Adrenal gland (tissue), 9 donors: ENCODE measurements at regions not wholly inside any gene's neighbourhood (a gene's known extent, or its start where the extent isn't known, plus 50 kb on each side); places are given as distances from the start of the nearest gene placed in this dataset.

ENCODE experiments used
- DNase-seq, 7 donors: peaks; one replicate each; pipeline ENCODE4 v3.0.0-alpha.2; 2019 to 2020
- H3K27ac ChIP-seq, 5 donors: fragments of 200-600 bp; sonication (generic) in 4 of 5; 1 replicate in 3 of 5; 2 replicates in 2 of 5; pipeline versions ENCODE4 v1.5.1 to v1.8.0; 2016 to 2020; ENCODE audit warnings: mild to moderate bottlenecking in 1 of 5
- H3K27me3 ChIP-seq: fragments of 200-600 bp; 2 replicates; pipeline ENCODE4 v1.8.0; 2021
- H3K36me3 ChIP-seq, 2 donors: fragments of 200-600 bp; replicated peaks in 1 of 2; 1 replicate in 1 of 2; 2 replicates in 1 of 2; pipeline versions ENCODE4 v1.5.1 to v1.8.0; 2018 to 2022
- H3K4me1 ChIP-seq, 2 donors: fragments of 200-600 bp; replicated peaks in 1 of 2; 1 replicate in 1 of 2; 2 replicates in 1 of 2; pipeline versions ENCODE4 v1.5.1 to v1.8.0; 2018 to 2021
- H3K4me3 ChIP-seq, 4 donors: fragments of 200-600 bp; sonication (generic) in 3 of 4; one replicate each; pipeline ENCODE4 v1.5.1; 2016 to 2018
- H3K9me3 ChIP-seq, 3 donors: fragments of 200-600 bp; sonication (generic) in 1 of 3; replicated peaks in 1 of 3; 1 replicate in 2 of 3; 2 replicates in 1 of 3; pipeline versions ENCODE4 v1.5.1 to v1.8.0; 2016 to 2021
- CTCF ChIP-seq, 6 experiments: fragments of 450-650 bp in 4 of 6; fragments of 200-600 bp in 2 of 6; sonication (generic) in 1 of 6; IDR thresholded peaks; 1 replicate in 5 of 6; 2 replicates in 1 of 6; pipeline versions ENCODE4 v1.5.1 to v1.8.0; 2016 to 2021; ENCODE audit warnings: antibody characterized with exemption in 6 of 6, mild to moderate bottlenecking in 2 of 6, moderate library complexity in 1 of 6
- POLR2A ChIP-seq, 2 donors: fragments of 450-650 bp; IDR thresholded peaks; one replicate each; pipeline ENCODE4 v1.6.1; 2017; ENCODE audit warnings: antibody characterized with exemption in 2 of 2, mild to moderate bottlenecking in 2 of 2, moderate library complexity in 1 of 2
- WGBS, 4 donors: extraction: QIAGEN DNeasy Blood & Tissue Kit in 2 of 4; methylation state at CpG; one replicate each; pipeline versions ENCODE4 v1.1.5 to v1.1.7; 2013 to 2017; 5-methylcytosine and 5-hydroxymethylcytosine counted together
- intact Hi-C, 2 donors: fragments of 100-400 bp; cut with DNase I; formaldehyde crosslinking; loops; one replicate each; pipeline versions ENCODE4 v1.14.1 to v1.15.0; 2022 to 2023
- donor health status: healthy with polysubstance abuse.
- donor health status: Bipolar disorder and iron deficiency.
- donor health status: DM: yes; HTN: yes; CAD: no.
- donor health status: DM: no; HTN: no; CAD: no.
- donor health status: DM: no; HTN: no; CAD: no.

- H3K9me3 ChIP-seq: no peaks in the 10 kb centered on the region
- DNase-seq: no peak
- 59 to 78% (median 70%) methylated on average over 5 of the region's 5 CpGs for WGBS, 4 donors
- no peak overlapping the region for H3K27ac ChIP-seq
- intact Hi-C loops: no loop called here
- no peak for TF ChIP-seq POLR2A (IDR thresholded peaks at IDR 0.05)
- no peak for TF ChIP-seq CTCF (IDR thresholded peaks at IDR 0.05)
- H3K4me1 ChIP-seq: no peaks in the 10 kb centered on the region
- no peak overlapping the region for H3K4me3 ChIP-seq
- no peaks in the 10 kb centered on the region for H3K27me3 ChIP-seq
- no peaks in the 10 kb centered on the region for H3K36me3 ChIP-seq
These were observed 96.0 kb upstream of the SLC28A3 start for GRCh38 chr9:84436386-84437109.

- WGBS, 4 donors: 81 to 93% (median 89%) methylated on average over 1 of the region's 1 CpG
- Histone ChIP-seq H3K4me3 (no peak overlapping the region), H3K9me3 (no peaks in the 10 kb centered on the region), H3K4me1 (no peaks in the 10 kb centered on the region), H3K27ac (no peak overlapping the region), H3K27me3 (no peaks in the 10 kb centered on the region), H3K36me3 (no peaks in the 10 kb centered on the region)
- no peak for DNase-seq
- TF ChIP-seq CTCF (IDR thresholded peaks at IDR 0.05): no peak
- TF ChIP-seq POLR2A (IDR thresholded peaks at IDR 0.05): no peak
- intact Hi-C loops: no loop called here
These were observed 97.8 kb upstream of the SLC28A3 start for GRCh38 chr9:84438391-84438790.

GRCh38 chr9:84439250-84439649 lies 98.7 kb upstream of the SLC28A3 start:
- DNase-seq: no peak
- H3K4me1 ChIP-seq: no peaks in the 10 kb centered on the region
- no peak overlapping the region for H3K27ac ChIP-seq
- H3K9me3 ChIP-seq: no peaks in the 10 kb centered on the region
- H3K36me3 ChIP-seq: no peaks in the 10 kb centered on the region
- no peak for TF ChIP-seq CTCF (IDR thresholded peaks at IDR 0.05)
- no peak for TF ChIP-seq POLR2A (IDR thresholded peaks at IDR 0.05)
- H3K27me3 ChIP-seq: no peaks in the 10 kb centered on the region
- no peak overlapping the region for H3K4me3 ChIP-seq
- WGBS, 4 donors: 45 to 58% (median 52%) methylated on average over 3 of the region's 3 CpGs
- intact Hi-C loops: no loop called here

GRCh38 chr9:84442712-84443111 lies 102.2 kb upstream of the SLC28A3 start:
- Histone ChIP-seq H3K9me3 (no peaks in the 10 kb centered on the region), H3K4me3 (no peak overlapping the region), H3K27me3 (no peaks in the 10 kb centered on the region), H3K4me1 (no peaks in the 10 kb centered on the region), H3K36me3 (no peaks in the 10 kb centered on the region), H3K27ac (no peak overlapping the region)
- DNase-seq: no peak
- intact Hi-C loops: no loop called here
- TF ChIP-seq POLR2A (IDR thresholded peaks at IDR 0.05) (no peak), CTCF (IDR thresholded peaks at IDR 0.05) (no peak)
- 66 to 74% (median 74%) methylated on average over 6 of the region's 6 CpGs for WGBS, 4 donors
